A549 (cell line): ENCODE measurements at regions not wholly inside any gene's neighbourhood (a gene's known extent, or its start where the extent isn't known, plus 50 kb on each side); places are given as distances from the start of the nearest gene placed in this dataset.
"Not testable (repeated sequence)": the region's sequence is repeated elsewhere in the genome, so short reads cannot be mapped to it uniquely, and the experiment has no call there.

Experiments used
- ATAC-seq, 2 experiments: fragments of 200-7000 bp in 1 of 2; fragments of >200 bp in 1 of 2; cut with Nextera tagmentation in 1 of 2; cut with Tn5 transposase in 1 of 2; 3 replicates each; pipeline versions ENCODE4 v1.8.0 to v1.9.1; 2018 to 2020; ENCODE audit warnings: mild to moderate bottlenecking in 1 of 2, moderate library complexity in 1 of 2
- CTCF ChIA-PET: fragments of 300-600 bp; sonication (Branson Sonifier 250); formaldehyde crosslinking; extraction: SDS; loops from one replicate; lab custom pipeline; 2021; ENCODE audit warnings: antibody characterized with exemption, inconsistent platforms; lab: Yijun Ruan, JAX
- POLR2A ChIA-PET: fragments of 350-600 bp; formaldehyde crosslinking; extraction: SDS; loops from one replicate; lab custom pipeline; 2021; ENCODE audit warnings: antibody characterized with exemption, inconsistent platforms; lab: Yijun Ruan, JAX
- DNase-seq, 2 experiments: peaks; one replicate each; pipeline versions ENCODE4 v3.0.0 to v3.0.0-alpha.2; 2011 to 2016; ENCODE audit warnings: low read depth in 1 of 2, low spot score in 1 of 2
- FAIRE-seq: peaks from 2 replicates; lab custom pipeline; 2011; peaks lifted over from hg19 to GRCh38; lab: Jason Lieb, UNC
- H3K27ac ChIP-seq, 2 experiments: fragments of >200 bp; sonication (Bioruptor Twin); formaldehyde crosslinking; 3 replicates each; pipeline ENCODE4 v1.5.1; 2016 to 2017
- H3K4me1 ChIP-seq: fragments of >200 bp; sonication (Bioruptor Twin); formaldehyde crosslinking; 3 replicates; pipeline ENCODE4 v1.6.1; 2016
- H3K4me2 ChIP-seq: fragments of >200 bp; sonication (Bioruptor Twin); formaldehyde crosslinking; 3 replicates; pipeline ENCODE4 v1.6.1; 2016
- H3K4me3 ChIP-seq: fragments of >200 bp; sonication (Bioruptor Twin); formaldehyde crosslinking; 3 replicates; pipeline ENCODE4 v1.5.1; 2016
- H3K9me3 ChIP-seq: fragments of >200 bp; sonication (Bioruptor Twin); formaldehyde crosslinking; 3 replicates; pipeline ENCODE4 v1.6.1; 2016
- FOSB ChIP-seq: fragments of 250-450 bp; sonication (Bioruptor Pico); IDR thresholded peaks from 2 replicates; pipeline ENCODE4 v1.5.0; 2020; ENCODE audit warnings: mild to moderate bottlenecking, moderate library complexity
- FOSL2 ChIP-seq, 2 experiments: fragments of 450-650 bp in 1 of 2; fragments of >200 bp in 1 of 2; sonication (Bioruptor Twin) in 1 of 2; formaldehyde crosslinking; IDR thresholded peaks; 2 replicates each; pipeline versions ENCODE4 v1.5.0 to v1.6.1; 2016 to 2020; ENCODE audit warnings: mild to moderate bottlenecking in 1 of 2, moderate library complexity in 1 of 2
- GATA3 ChIP-seq: IDR thresholded peaks from 2 replicates; pipeline ENCODE4 v1.6.1; 2012; ENCODE audit warnings: borderline replicate concordance
- HOXA7 ChIP-seq: fragments of 250-450 bp; sonication (Bioruptor Pico); IDR thresholded peaks from 2 replicates; pipeline ENCODE4 v1.5.0; 2020; ENCODE audit warnings: mild to moderate bottlenecking, moderate library complexity
- JUN ChIP-seq, 2 experiments: fragments of >200 bp; sonication (Bioruptor Twin); formaldehyde crosslinking; IDR thresholded peaks; 2 replicates in 1 of 2; 3 replicates in 1 of 2; pipeline ENCODE4 v1.6.1; 2016 to 2017
- JUNB ChIP-seq: fragments of >200 bp; sonication (Bioruptor Twin); formaldehyde crosslinking; IDR thresholded peaks from 2 replicates; pipeline ENCODE4 v1.6.1; 2016
- MAZ ChIP-seq: fragments of 150-350 bp; IDR thresholded peaks from 2 replicates; pipeline ENCODE4 v1.6.1; 2014; ENCODE audit warnings: antibody characterized with exemption, low read depth, low read length, borderline replicate concordance
- NR3C1 ChIP-seq: fragments of >200 bp; sonication (Bioruptor Twin); formaldehyde crosslinking; IDR thresholded peaks from 3 replicates; pipeline ENCODE4 v1.6.1; 2017
- PHF8 ChIP-seq: fragments of 200-600 bp; sonication (generic); IDR thresholded peaks from 2 replicates; pipeline ENCODE4 v1.6.1; 2016; ENCODE audit warnings: low read depth, mild to moderate bottlenecking, antibody characterized with exemption, moderate library complexity, borderline replicate concordance
- POLR2AphosphoS2 ChIP-seq: conservative IDR thresholded peaks from 2 replicates; pipeline ENCODE4 v1.6.1; 2012; ENCODE audit warnings: low read length, improper control_type of control experiment, inconsistent platforms
- WGBS: methylation state at CpG from one replicate; pipeline ENCODE4 v1.1.6; 2017; ENCODE audit errors: missing lambda C conversion rate; 5-methylcytosine and 5-hydroxymethylcytosine counted together

DNA sequence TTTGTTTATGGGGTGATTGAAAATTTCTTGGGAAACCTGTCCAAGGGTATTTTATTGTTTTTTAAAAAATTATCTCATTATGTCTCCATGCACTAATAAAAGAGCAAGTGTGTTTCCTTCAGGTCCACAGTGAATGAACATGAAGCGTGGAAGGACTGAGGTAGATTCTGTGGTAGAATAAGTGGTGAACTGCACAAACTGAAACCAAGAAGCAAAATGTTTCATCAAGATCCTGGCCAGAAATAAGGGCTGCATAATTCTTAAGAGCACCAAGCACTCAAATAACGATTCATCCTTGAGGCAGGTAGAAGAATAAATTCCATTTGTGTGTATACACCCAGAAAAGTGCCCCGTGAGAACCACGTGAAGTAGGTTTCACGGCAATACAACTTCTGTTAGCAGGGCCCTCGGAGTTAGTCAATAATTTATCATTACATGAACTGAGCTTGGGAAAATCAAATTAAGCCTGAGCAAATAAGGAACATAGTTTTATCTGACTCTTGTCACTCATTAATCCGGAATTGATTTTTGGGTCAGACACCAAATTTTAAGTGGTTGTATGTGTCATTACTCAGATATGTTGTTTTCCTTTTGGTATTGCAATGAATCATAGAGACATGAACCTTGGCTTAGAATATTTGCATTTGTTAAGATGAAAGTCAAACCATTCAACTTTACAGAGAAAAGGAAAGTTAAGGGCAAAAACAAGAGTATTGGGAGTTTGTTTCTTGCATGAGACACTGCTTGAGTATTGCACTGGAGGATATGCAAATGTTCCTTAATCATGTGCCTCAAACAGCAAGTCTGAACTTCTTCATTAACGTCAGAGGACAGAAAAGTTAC lies 472.6 kb upstream of the NETO1 start:
- H3K4me3 ChIP-seq, result peak overlapping the region; percentile 29; the same call in 2 of the 3 replicates
- H3K4me2 ChIP-seq, result peak overlapping the region; percentile 78
- FAIRE-seq (no peak), ATAC-seq (peak; percentile 63 to 64), DNase-seq (no peak)
- ChIA-PET POLR2A (no interaction called here), CTCF (no interaction called here)
- peak overlapping the region in 1 of 2 experiments; percentile 65; a peak in 2 of 6 replicates for H3K27ac ChIP-seq
- no peak for TF ChIP-seq FOSL2 (IDR thresholded peaks at IDR 0.05)
- peak; percentile 61 for TF ChIP-seq FOSL2 (CRISPR knock-in tag; IDR thresholded peaks at IDR 0.05)
- TF ChIP-seq JUNB, result 0 out of 2 replicates have a peak, but pooled peaks have one; percentile 41
- TF ChIP-seq GATA3, result peak; percentile 40; the same call in 1 of the 2 replicates
- TF ChIP-seq POLR2AphosphoS2, result no peak
- TF ChIP-seq PHF8, result no peak
- TF ChIP-seq JUN (IDR thresholded peaks at IDR 0.05), result 0 out of 5 replicates have a peak, but pooled peaks of 1 of the 2 experiments have one; percentile 33
- TF ChIP-seq FOSB (CRISPR knock-in tag), result no peak
- 10% methylated on average over 8 of the region's 8 CpGs for WGBS
- peaks cover 23% of the 10 kb centered on the region; the same call in 2 of the 3 replicates for H3K4me1 ChIP-seq
- H3K9me3 ChIP-seq, result no peaks in the 10 kb centered on the region

DNA sequence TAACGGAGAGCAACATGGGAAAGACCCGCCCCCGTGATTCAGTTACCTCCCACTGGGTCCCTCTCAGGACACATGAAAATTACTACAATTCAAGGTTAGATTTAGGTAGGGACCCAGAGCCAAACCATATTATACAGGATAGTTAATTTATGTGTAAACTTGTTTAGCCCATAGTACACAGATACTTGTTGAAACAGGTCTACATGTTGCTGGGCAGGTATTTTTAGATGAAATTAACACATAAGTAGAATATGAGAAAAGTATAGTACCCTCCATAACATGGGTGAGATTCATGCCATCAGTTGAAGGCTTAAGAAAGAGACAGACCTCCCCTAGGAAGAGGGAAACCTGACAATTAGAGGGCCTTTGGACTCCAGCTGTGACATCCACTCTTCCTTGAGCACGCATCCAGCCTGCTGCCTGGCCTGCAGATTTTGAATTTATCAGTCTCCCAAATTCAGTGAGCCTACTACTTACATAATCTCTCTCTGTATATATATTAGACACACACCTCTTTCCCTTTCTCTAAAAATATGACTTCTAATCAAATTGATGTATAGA lies 463.5 kb upstream of the NETO1 start:
- ChIA-PET POLR2A (no interaction called here), CTCF (no interaction called here)
- Histone ChIP-seq H3K4me3 (peak overlapping the region; percentile 32; the same call in 1 of the 3 replicates), H3K27ac (no peak overlapping the region), H3K9me3 (no peaks in the 10 kb centered on the region), H3K4me1 (0 out of 3 replicates have a peak, but pooled peaks cover 9% of the 10 kb centered on the region), H3K4me2 (peak overlapping the region; percentile 68)
- no peak for FAIRE-seq
- peak; percentile 34 to 60; a peak in 5 of 6 replicates for ATAC-seq
- 63% methylated on average over 4 of the region's 4 CpGs for WGBS
- DNase-seq, result no peak
- TF ChIP-seq FOSB (CRISPR knock-in tag) (peak; percentile 38; the same call in 1 of the 2 replicates), MAZ (no peak), NR3C1 (no peak), FOSL2 (IDR thresholded peaks at IDR 0.05) (no peak), FOSL2 (CRISPR knock-in tag; IDR thresholded peaks at IDR 0.05) (no peak), POLR2AphosphoS2 (peak; percentile 89; the same call in 1 of the 2 replicates), HOXA7 (CRISPR knock-in tag) (peak; percentile 80; the same call in 1 of the 2 replicates), JUN (IDR thresholded peaks at IDR 0.05) (0 out of 5 replicates have a peak, but pooled peaks of 1 of the 2 experiments have one; percentile 33)

DNA sequence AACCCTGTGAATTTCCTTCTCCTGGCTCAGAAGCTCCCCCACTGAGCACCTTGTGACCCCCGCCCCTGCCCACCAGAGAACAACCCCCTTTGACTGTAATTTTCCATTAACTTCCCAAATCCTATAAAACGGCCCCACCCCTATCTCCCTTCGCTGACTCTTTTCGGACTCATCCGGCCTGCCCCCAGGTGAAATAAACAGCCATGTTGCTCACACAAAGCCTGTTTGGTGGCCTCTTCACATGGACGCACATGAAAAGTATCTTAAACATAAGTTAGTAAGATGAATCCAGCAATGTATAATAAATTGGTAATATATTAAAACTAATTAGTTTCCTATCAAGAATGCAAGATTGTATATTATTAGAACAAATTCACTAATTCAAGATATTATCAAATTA lies 462.3 kb upstream of the NETO1 start:
- H3K9me3 ChIP-seq, DNase-seq, ATAC-seq, POLR2A ChIA-PET, CTCF ChIA-PET, FAIRE-seq, H3K4me1 ChIP-seq: not testable (repeated sequence)
- Histone ChIP-seq H3K4me2 (peak overlapping the region; percentile 68), H3K27ac (0 out of 6 replicates have a peak overlapping the region, but pooled peaks have one; percentile 30 to 37), H3K4me3 (peak overlapping the region; percentile 32)
- WGBS, result 26% methylated on average over 5 of the region's 6 CpGs

DNA sequence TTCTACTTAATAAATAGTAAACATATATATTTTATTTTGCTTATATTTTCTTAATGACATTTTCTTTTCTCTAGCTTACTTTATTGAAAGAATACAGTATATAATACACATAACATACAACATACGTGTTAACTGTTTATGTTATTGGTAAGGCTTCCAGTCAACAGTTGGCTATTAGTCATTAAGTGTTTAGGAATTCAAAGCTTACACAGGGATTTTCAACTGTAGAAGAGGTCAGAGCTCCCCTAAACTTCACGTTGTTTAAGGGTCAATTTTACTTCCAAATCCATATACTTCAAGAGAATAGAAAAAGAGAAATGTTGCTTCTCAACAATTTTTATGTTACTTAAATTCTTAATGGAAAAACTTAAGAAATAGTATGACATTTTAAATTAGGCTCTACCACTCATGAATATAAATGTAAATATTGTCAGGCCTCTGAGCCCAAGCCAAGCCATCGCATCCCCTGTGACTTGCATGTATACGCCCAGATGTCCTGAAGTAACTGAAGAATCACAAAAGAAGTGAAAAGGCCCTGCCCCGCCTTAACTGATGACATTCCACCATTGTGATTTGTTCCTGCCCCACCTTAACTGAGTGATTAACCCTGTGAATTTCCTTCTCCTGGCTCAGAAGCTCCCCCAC lies 456.5 kb upstream of the NETO1 start:
- H3K4me1 ChIP-seq, POLR2A ChIA-PET, H3K4me3 ChIP-seq, CTCF ChIA-PET, FAIRE-seq, H3K9me3 ChIP-seq: not testable (repeated sequence)
- ATAC-seq (peak in 1 of 2 experiments; percentile 71; a peak in 3 of 6 replicates), DNase-seq (peak in 1 of 2 experiments; percentile 47)
- Histone ChIP-seq H3K4me2 (peak overlapping the region; percentile 65), H3K27ac (peak overlapping the region; percentile 67 to 72; a peak in 5 of 6 replicates)
- WGBS, result 20% methylated on average over 4 of the region's 5 CpGs
